K562 (cell line): ENCODE measurements at regions not wholly inside any gene's neighbourhood (a gene's known extent, or its start where the extent isn't known, plus 50 kb on each side); places are given as distances from the start of the nearest gene placed in this dataset.

Experiments
- ADNP ChIP-seq: fragments of 200-800 bp; sonication (Bioruptor generic); IDR thresholded peaks from 2 replicates; pipeline ENCODE4 v1.6.1; 2016; ENCODE audit warnings: missing genetic modification characterization, missing compliant biosample characterization
- CTCF ChIP-seq, 3 experiments: IDR thresholded peaks in 2 of 3; conservative IDR thresholded peaks in 1 of 3; 2 replicates each; pipeline ENCODE4 v1.5.1; 2011 to 2012; ENCODE audit warnings: low read length in 3 of 3, mild to moderate bottlenecking in 3 of 3, control low read depth in 2 of 3, improper control_type of control experiment in 1 of 3, inconsistent platforms in 1 of 3, low read depth in 1 of 3, mixed read lengths in 1 of 3, moderate library complexity in 1 of 3; ENCODE audit not compliant: insufficient read depth in 2 of 3
- DLX4 ChIP-seq: fragments of 250-450 bp; sonication (Bioruptor Pico); IDR thresholded peaks from 2 replicates; pipeline ENCODE4 v1.6.1; 2021; ENCODE audit warnings: mild to moderate bottlenecking
- EGR1 ChIP-seq: fragments of 450-650 bp; conservative IDR thresholded peaks from 2 replicates; pipeline ENCODE4 v1.6.1; 2017; ENCODE audit warnings: mild to moderate bottlenecking
- EZH2 ChIP-seq: IDR thresholded peaks from 2 replicates; pipeline ENCODE4 v1.6.1; 2012; ENCODE audit warnings: low read depth, mild to moderate bottlenecking, inconsistent platforms, low read length, borderline replicate concordance
- HNRNPK ChIP-seq: fragments of 200-400 bp; formaldehyde crosslinking; IDR thresholded peaks from one replicate; pipeline ENCODE4 v1.6.1; 2018; ENCODE audit warnings: mild to moderate bottlenecking, low read depth, low read length; ENCODE audit not compliant: poor library complexity, severe bottlenecking
- PCBP2 ChIP-seq: fragments of 200-400 bp; formaldehyde crosslinking; IDR thresholded peaks from 2 replicates; pipeline ENCODE4 v1.6.1; 2018; ENCODE audit warnings: low read length, low read depth, mild to moderate bottlenecking, moderate library complexity; ENCODE audit not compliant: poor library complexity, severe bottlenecking
- POLR2AphosphoS5 ChIP-seq: IDR thresholded peaks from 2 replicates; pipeline ENCODE4 v1.6.1; 2011; ENCODE audit warnings: mild to moderate bottlenecking, low read depth, low read length, moderate library complexity; ENCODE audit not compliant: control insufficient read depth, insufficient read depth
- RBFOX2 ChIP-seq: fragments of 200-400 bp; formaldehyde crosslinking; IDR thresholded peaks from 2 replicates; pipeline ENCODE4 v1.6.1; 2017; ENCODE audit warnings: low read depth, mild to moderate bottlenecking, low read length, moderate library complexity
- SAFB2 ChIP-seq: fragments of 200-400 bp; formaldehyde crosslinking; IDR thresholded peaks from 2 replicates; pipeline ENCODE4 v1.6.1; 2018; ENCODE audit warnings: borderline replicate concordance, low read length, low read depth, moderate library complexity; ENCODE audit not compliant: severe bottlenecking
- SP1 ChIP-seq: sonication (generic); formaldehyde crosslinking; IDR thresholded peaks from 2 replicates; pipeline ENCODE4 v1.8.1; 2022; ENCODE audit warnings: mild to moderate bottlenecking, missing genetic modification reagents
- SP2 ChIP-seq: IDR thresholded peaks from 2 replicates; pipeline ENCODE4 v1.6.1; 2011; ENCODE audit warnings: mild to moderate bottlenecking, low read depth, low read length, moderate library complexity; ENCODE audit not compliant: poor library complexity, severe bottlenecking; ENCODE audit errors: extremely low read depth
- TARDBP ChIP-seq: fragments of 450-650 bp; IDR thresholded peaks from 2 replicates; pipeline ENCODE4 v1.6.1; 2016
- ZBTB40 ChIP-seq, 2 experiments: fragments of 450-650 bp in 1 of 2; sonication (generic) in 1 of 2; formaldehyde crosslinking in 1 of 2; IDR thresholded peaks; 2 replicates each; pipeline versions ENCODE4 v1.7.1 to v1.9.0; 2016 to 2022; ENCODE audit warnings: inconsistent platforms in 1 of 2, mild to moderate bottlenecking in 1 of 2, missing genetic modification reagents in 1 of 2

- TF ChIP-seq CTCF (IDR thresholded peaks at IDR 0.05 in 2 of 3, conservative IDR thresholded peaks at IDR 0.05 in 1 of 3; ENCODE audit: insufficient read depth in 2 of 3, low read depth in 1 of 3, low read length in 3 of 3) (no peak), SP1 (no peak), RBFOX2 (no peak), PCBP2 (no peak), POLR2AphosphoS5 (no peak), EZH2 (no peak), HNRNPK (no peak), TARDBP (no peak), EGR1 (no peak), SP2 (no peak), ZBTB40 (IDR thresholded peaks at IDR 0.05) (no peak), ZBTB40 (CRISPR knock-in tag; IDR thresholded peaks at IDR 0.05) (no peak), ADNP (tag) (no peak), DLX4 (no peak), SAFB2 (no peak)
Observed at GRCh38 chr5:109917154-109917546, 227.4 kb downstream of the MAN2A1 start.
